SK-N-MC (cell line): ENCODE measurements at regions not wholly inside any gene's neighbourhood (a gene's known extent, or its start where the extent isn't known, plus 50 kb on each side); places are given as distances from the start of the nearest gene placed in this dataset.

Experiments
- EZH2 ChIP-seq: fragments of 200-600 bp; sonication (generic); IDR thresholded peaks from one replicate; pipeline ENCODE4 v1.6.1; 2017; ENCODE audit warnings: antibody characterized with exemption
- POLR2AphosphoS5 ChIP-seq: IDR thresholded peaks from 2 replicates; pipeline ENCODE4 v1.6.1; 2012; ENCODE audit warnings: mild to moderate bottlenecking, low read depth, low read length, borderline replicate concordance

DNA sequence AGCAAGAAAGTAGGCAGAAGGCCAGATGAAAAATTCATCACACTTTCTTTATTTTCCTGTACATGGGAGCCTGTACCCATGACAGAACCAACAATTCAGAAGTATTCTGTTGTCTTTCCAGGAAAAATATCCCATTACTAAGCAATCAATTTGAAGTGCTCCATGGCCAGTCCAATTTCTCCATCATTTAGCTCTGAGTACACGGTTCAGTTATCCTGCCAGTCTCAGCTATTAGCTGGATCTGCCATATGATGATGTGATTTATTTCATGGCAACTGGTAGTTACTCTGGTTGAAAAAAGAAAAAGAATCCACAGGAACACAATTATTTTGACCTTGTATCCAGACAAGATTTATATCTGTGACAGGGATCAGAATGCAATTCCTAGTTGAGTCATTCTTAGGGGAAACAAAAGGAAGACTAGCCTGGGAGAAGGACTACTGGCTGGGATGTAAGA, 70.6 kb upstream of the GORAB start:
- TF ChIP-seq EZH2 (no peak), POLR2AphosphoS5 (no peak)
